Transverse colon (tissue), 4 donors: ENCODE measurements at regions not wholly inside any gene's neighbourhood (a gene's known extent, or its start where the extent isn't known, plus 50 kb on each side); places are given as distances from the start of the nearest gene placed in this dataset.

Source experiments
- DNase-seq: peaks from one replicate; pipeline ENCODE4 v3.0.0-alpha.2; 2019
- H3K27ac ChIP-seq, 4 donors: fragments of 200-600 bp; sonication (generic); 2 replicates each; pipeline ENCODE4 v1.5.1; 2016 to 2018; ENCODE audit warnings: inconsistent platforms in 4 of 4
- H3K27me3 ChIP-seq: fragments of 200-600 bp; sonication (generic); 2 replicates; pipeline ENCODE4 v1.5.1; 2017; ENCODE audit warnings: inconsistent platforms
- H3K36me3 ChIP-seq, 4 donors: fragments of 200-600 bp; sonication (generic); 2 replicates each; pipeline ENCODE4 v1.5.1; 2017 to 2019; ENCODE audit warnings: inconsistent platforms in 4 of 4
- H3K4me1 ChIP-seq, 4 donors: fragments of 200-600 bp; sonication (generic); 2 replicates each; pipeline ENCODE4 v1.5.1; 2017 to 2020; ENCODE audit warnings: inconsistent platforms in 4 of 4
- H3K4me3 ChIP-seq, 4 donors: fragments of 200-600 bp; sonication (generic); 1 replicate in 1 of 4; 2 replicates in 3 of 4; pipeline versions ENCODE4 v1.5.1 to v1.6.1; 2017 to 2019; ENCODE audit warnings: inconsistent platforms in 4 of 4
- H3K9me3 ChIP-seq, 2 donors: fragments of 200-600 bp; sonication (generic); 2 replicates each; pipeline ENCODE4 v1.5.1; 2017 to 2019; ENCODE audit warnings: inconsistent platforms in 2 of 2
- EP300 ChIP-seq: sonication (generic); formaldehyde crosslinking; IDR thresholded peaks from one replicate; pipeline ENCODE4 v1.6.1; 2017; ENCODE audit warnings: antibody characterized with exemption, low read depth
- POLR2A ChIP-seq: fragments of 450-650 bp; IDR thresholded peaks from one replicate; pipeline ENCODE4 v1.6.1; 2016; ENCODE audit warnings: antibody characterized with exemption, mild to moderate bottlenecking, moderate library complexity
- POLR2AphosphoS5 ChIP-seq, 3 donors: sonication (generic); formaldehyde crosslinking; IDR thresholded peaks; one replicate each; pipeline ENCODE4 v1.6.1; 2016; ENCODE audit warnings: antibody characterized with exemption in 3 of 3
- WGBS, 2 donors: methylation state at CpG; one replicate each; pipeline ENCODE4 v1.1.5; 2018; ENCODE audit warnings: low coverage in 1 of 2; 5-methylcytosine and 5-hydroxymethylcytosine counted together
- in situ Hi-C, 4 donors: fragments of 200-750 bp; cut with MboI; loops; one replicate each; pipeline versions ENCODE4 v1.15.0 to v1.15.1; 2017; ENCODE audit warnings: low sequenced_read_pairs in 3 of 4, low pct_ligation_motif_present in 1 of 4, low pct_unique_long_range_greater_than_20kb in 1 of 4
- intact Hi-C: fragments of 100-400 bp; cut with DNase I; formaldehyde crosslinking; loops from one replicate; pipeline ENCODE4 v1.15.1; 2023; ENCODE audit warnings: low total_unique reads
- TF ChIP-seq, protein P1 (sequence below), 5 experiments: fragments of 200-600 bp in 3 of 5; fragments of 450-650 bp in 2 of 5; sonication (generic) in 3 of 5; IDR thresholded peaks; 1 replicate in 2 of 5; 2 replicates in 3 of 5; pipeline ENCODE4 v1.5.1; 2016 to 2017; ENCODE audit warnings: antibody characterized with exemption in 5 of 5, inconsistent platforms in 3 of 5, mild to moderate bottlenecking in 2 of 5, moderate library complexity in 1 of 5

DNA sequence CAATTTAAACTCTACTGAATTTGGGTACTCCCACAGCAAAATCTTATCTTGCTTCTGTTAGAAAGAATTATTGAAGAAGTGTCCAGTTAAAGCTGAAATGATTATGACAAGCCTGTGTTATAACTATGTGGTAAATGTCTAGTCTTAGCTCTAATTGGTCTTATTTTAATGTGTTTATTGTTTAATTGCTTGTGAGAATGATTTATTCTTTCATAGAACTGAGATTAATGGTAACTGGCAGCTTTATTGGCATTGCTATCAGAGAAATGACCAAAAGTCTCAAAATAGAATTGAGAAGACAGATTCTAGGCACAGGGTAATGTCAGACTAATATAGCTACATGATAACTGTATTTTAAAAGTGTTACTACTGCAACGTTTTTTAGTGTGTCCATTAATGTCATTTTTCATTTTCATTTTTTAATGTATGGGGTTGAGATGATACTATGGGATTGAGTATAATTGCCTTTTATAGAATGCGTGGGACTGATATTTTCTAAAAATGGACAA, 458.7 kb downstream of the AEBP2 start:
- in situ Hi-C loops, result no loop called here
- 46 to 58% methylated on average over 2 of the region's 2 CpGs for WGBS, 2 donors
- Histone ChIP-seq H3K27me3 (no peaks in the 10 kb centered on the region), H3K27ac (no peak overlapping the region), H3K4me1 (peaks cover 0 to 11% (median 0%) of the 10 kb centered on the region in 4 donors), H3K4me3 (no peak overlapping the region), H3K36me3 (no peaks in the 10 kb centered on the region), H3K9me3 (no peaks in the 10 kb centered on the region)
- no peak for DNase-seq
- intact Hi-C loops, result no loop called here
- TF ChIP-seq EP300 (no peak), POLR2A (no peak), POLR2AphosphoS5 (IDR thresholded peaks at IDR 0.05) (no peak)
- TF ChIP-seq, protein P1, sequence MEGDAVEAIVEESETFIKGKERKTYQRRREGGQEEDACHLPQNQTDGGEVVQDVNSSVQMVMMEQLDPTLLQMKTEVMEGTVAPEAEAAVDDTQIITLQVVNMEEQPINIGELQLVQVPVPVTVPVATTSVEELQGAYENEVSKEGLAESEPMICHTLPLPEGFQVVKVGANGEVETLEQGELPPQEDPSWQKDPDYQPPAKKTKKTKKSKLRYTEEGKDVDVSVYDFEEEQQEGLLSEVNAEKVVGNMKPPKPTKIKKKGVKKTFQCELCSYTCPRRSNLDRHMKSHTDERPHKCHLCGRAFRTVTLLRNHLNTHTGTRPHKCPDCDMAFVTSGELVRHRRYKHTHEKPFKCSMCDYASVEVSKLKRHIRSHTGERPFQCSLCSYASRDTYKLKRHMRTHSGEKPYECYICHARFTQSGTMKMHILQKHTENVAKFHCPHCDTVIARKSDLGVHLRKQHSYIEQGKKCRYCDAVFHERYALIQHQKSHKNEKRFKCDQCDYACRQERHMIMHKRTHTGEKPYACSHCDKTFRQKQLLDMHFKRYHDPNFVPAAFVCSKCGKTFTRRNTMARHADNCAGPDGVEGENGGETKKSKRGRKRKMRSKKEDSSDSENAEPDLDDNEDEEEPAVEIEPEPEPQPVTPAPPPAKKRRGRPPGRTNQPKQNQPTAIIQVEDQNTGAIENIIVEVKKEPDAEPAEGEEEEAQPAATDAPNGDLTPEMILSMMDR (IDR thresholded peaks at IDR 0.05), result no peak

DNA sequence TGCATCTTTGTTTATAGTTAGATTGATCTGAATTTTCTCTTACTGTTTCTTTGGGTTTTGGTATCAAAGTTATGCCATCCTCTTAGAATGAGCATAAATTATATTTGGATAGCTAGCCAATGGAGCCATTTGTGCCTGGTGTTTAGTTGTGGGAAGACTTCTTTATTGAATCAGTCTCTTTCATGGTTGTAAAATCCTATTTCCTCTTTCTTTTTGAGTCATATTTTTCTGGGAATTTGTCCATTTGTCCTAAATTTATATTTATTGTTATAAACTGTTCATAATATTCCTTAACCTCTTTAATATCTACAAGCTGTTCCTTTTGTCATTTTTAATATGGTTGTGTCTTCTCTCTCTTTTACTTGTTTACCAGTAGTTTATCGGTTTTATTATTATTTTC, 462.5 kb downstream of the AEBP2 start:
- Histone ChIP-seq H3K27ac (no peak overlapping the region), H3K9me3 (no peaks in the 10 kb centered on the region), H3K4me1 (peaks cover 0 to 6% (median 0%) of the 10 kb centered on the region in 4 donors), H3K4me3 (no peak overlapping the region), H3K27me3 (no peaks in the 10 kb centered on the region), H3K36me3 (no peaks in the 10 kb centered on the region)
- 82 to 87% methylated on average over 1 of the region's 1 CpG for WGBS, 2 donors
- TF ChIP-seq EP300 (no peak), POLR2AphosphoS5 (IDR thresholded peaks at IDR 0.05) (no peak), POLR2A (no peak)
- TF ChIP-seq, protein P1 (IDR thresholded peaks at IDR 0.05), result no peak
- no peak for DNase-seq
- intact Hi-C loops, result no loop called here
- in situ Hi-C loops, result loop anchor here in 2 of 4 donors (25.0 kb wide), 2 partner anchors 460 to 710 kb away; partner anchors contain the start of gene PDE3A (in 1 of the 2)

DNA sequence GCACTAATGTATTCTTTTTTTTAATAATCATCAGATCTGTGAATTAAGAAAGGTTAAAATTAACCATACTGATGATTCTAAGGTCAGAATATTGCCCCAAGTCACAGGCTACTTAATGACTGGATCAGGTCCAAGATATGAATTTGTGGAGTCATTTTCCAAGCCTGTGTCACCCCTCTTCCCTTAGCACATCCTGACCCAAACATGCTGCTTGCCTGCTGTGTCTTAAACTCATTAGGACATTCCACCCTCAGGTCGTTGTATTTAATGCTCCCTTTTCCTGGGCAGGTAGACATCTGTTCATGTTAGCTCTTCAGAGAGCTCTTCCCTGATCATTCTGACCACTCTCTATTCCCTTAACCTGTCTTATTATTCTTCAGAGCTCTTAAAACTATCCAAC, 463.5 kb upstream of the PDE3A start:
- intact Hi-C loops (no loop called here), in situ Hi-C loops (loop anchor here in 2 of 4 donors (25.0 kb wide), 2 partner anchors 457 to 707 kb away; partner anchors contain the start of gene PDE3A (in 1 of the 2))
- Histone ChIP-seq H3K4me3 (no peak overlapping the region), H3K27ac (no peak overlapping the region), H3K9me3 (no peaks in the 10 kb centered on the region), H3K4me1 (no peaks in the 10 kb centered on the region), H3K36me3 (no peaks in the 10 kb centered on the region), H3K27me3 (no peaks in the 10 kb centered on the region)
- WGBS, 2 donors, result 38% methylated on average over 1 of the region's 1 CpG; no CpG with 5 or more reads in 1 of the 2 donors
- DNase-seq, result no peak
- no peak for TF ChIP-seq POLR2AphosphoS5 (IDR thresholded peaks at IDR 0.05)
- no peak for TF ChIP-seq POLR2A
- TF ChIP-seq, protein P1 (IDR thresholded peaks at IDR 0.05), result no peak
- no peak for TF ChIP-seq EP300

DNA sequence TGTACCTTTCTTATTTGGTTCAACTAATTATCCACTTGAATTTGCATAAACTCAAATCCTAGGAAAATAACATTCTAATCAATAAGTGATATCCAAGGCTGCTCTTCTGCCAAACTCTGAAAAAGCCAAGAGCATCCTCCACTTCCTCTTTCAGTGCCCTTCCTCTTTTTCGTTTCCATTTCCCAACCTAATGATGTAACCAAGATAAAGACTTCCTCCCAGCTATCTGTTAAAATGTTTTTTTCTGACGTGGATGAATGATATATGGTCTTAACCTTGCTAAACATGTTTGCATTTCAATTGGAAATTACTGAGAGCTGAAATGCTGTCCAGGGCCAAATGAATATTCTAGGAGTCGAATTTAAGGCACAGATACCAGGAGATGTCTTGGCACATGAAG, 459.5 kb upstream of the PDE3A start:
- TF ChIP-seq POLR2AphosphoS5 (IDR thresholded peaks at IDR 0.05) (no peak), EP300 (no peak), POLR2A (no peak)
- TF ChIP-seq, protein P1 (IDR thresholded peaks at IDR 0.05), result no peak
- Histone ChIP-seq H3K27me3 (no peaks in the 10 kb centered on the region), H3K27ac (no peak overlapping the region), H3K4me3 (no peak overlapping the region), H3K36me3 (no peaks in the 10 kb centered on the region), H3K9me3 (no peaks in the 10 kb centered on the region), H3K4me1 (no peaks in the 10 kb centered on the region)
- no peak for DNase-seq
- in situ Hi-C loops, result loop anchor here in 2 of 4 donors (25.0 kb wide), 2 partner anchors 453 to 703 kb away; partner anchors contain the start of gene PDE3A (in 1 of the 2)
- WGBS, 2 donors, result 44% methylated on average over 2 to 3 of the region's 3 CpGs
- intact Hi-C loops, result no loop called here
